ENCODE measurements at regions not wholly inside any gene's neighbourhood (a gene's known extent, or its start where the extent isn't known, plus 50 kb on each side); places are given as distances from the start of the nearest gene placed in this dataset.

- TF ChIP-seq CTCF (IDR thresholded peaks at IDR 0.05), result no peak
Measured at GRCh38 chr7:156420496-156420895, 220.1 kb upstream of the RNF32 start.

- TF ChIP-seq CTCF (IDR thresholded peaks at IDR 0.05), result no peak
Measured at GRCh38 chr7:156419782-156420181, 220.8 kb upstream of the RNF32 start.

- TF ChIP-seq CTCF (IDR thresholded peaks at IDR 0.05), result no peak
Measured at GRCh38 chr7:156402255-156402654, 238.3 kb upstream of the RNF32 start.

GRCh38 chr7:156401617-156402016 lies 239.0 kb upstream of the RNF32 start:
- TF ChIP-seq CTCF (IDR thresholded peaks at IDR 0.05), result no peak

- TF ChIP-seq CTCF (IDR thresholded peaks at IDR 0.05), result no peak
Measured at GRCh38 chr7:156400046-156400445, 240.5 kb upstream of the RNF32 start.

GRCh38 chr7:156397249-156397648 lies 243.3 kb upstream of the RNF32 start:
- no peak for TF ChIP-seq CTCF (IDR thresholded peaks at IDR 0.05)

- no peak for TF ChIP-seq CTCF (IDR thresholded peaks at IDR 0.05)
Measured at GRCh38 chr7:156389116-156389692, 251.4 kb upstream of the RNF32 start.

GRCh38 chr7:156386097-156386496 lies 254.5 kb upstream of the RNF32 start:
- no peak for TF ChIP-seq CTCF (IDR thresholded peaks at IDR 0.05)
